ENCODE measurements at regions not wholly inside any gene's neighbourhood (a gene's known extent, or its start where the extent isn't known, plus 50 kb on each side); places are given as distances from the start of the nearest gene placed in this dataset.

- Histone ChIP-seq H3K9me3 (ENCODE audit: control insufficient read depth, insufficient read depth, low read depth, low read length) (no peaks in the 10 kb centered on the region), H3K36me3 (ENCODE audit: control insufficient read depth, insufficient read depth, low read length) (no peaks in the 10 kb centered on the region), H3K4me2 (ENCODE audit: extremely low read depth, insufficient read depth, low read length) (no peak overlapping the region), H4K20me1 (ENCODE audit: control insufficient read depth, extremely low read depth, insufficient read depth, low read length) (no peaks in the 10 kb centered on the region), H3K27ac (ENCODE audit: insufficient read depth, low read length) (no peak overlapping the region), H3K27me3 (ENCODE audit: control insufficient read depth, insufficient read depth, low read length) (no peaks in the 10 kb centered on the region), H3K4me1 (ENCODE audit: control insufficient read depth, extremely low read depth, insufficient read depth, low read length) (no peaks in the 10 kb centered on the region), H3K79me2 (ENCODE audit: control insufficient read depth, insufficient read depth, low read length) (no peaks in the 10 kb centered on the region), H3K9ac (ENCODE audit: insufficient read depth, low read length) (no peak overlapping the region), H3K4me3 (replicated peaks in 1 of 4; ENCODE audit: control extremely low read depth in 1 of 4, insufficient read depth in 1 of 4, low read depth in 3 of 4, low read length in 4 of 4) (no peak overlapping the region), H2AFZ (ENCODE audit: low read length) (no peak overlapping the region)
- no peak for DNase-seq (ENCODE audit: low read depth in 2 of 2)
- no peak for TF ChIP-seq EZH2 (IDR thresholded peaks at IDR 0.05; ENCODE audit: low read length, missing control alignments)
- no peak for TF ChIP-seq CTCF (conservative IDR thresholded peaks at IDR 0.05 in 1 of 2, IDR thresholded peaks at IDR 0.05 in 1 of 2; ENCODE audit: low read depth in 1 of 2, low read length in 2 of 2)
Measured at GRCh38 chr14:104470588-104470987, 109.0 kb upstream of the C14orf180 start.

GRCh38 chr14:104471114-104471513 lies 108.5 kb upstream of the C14orf180 start:
- H4K20me1 ChIP-seq (ENCODE audit: control insufficient read depth, extremely low read depth, insufficient read depth, low read length), result no peaks in the 10 kb centered on the region
- no peak for DNase-seq (ENCODE audit: low read depth in 2 of 2)
- H3K79me2 ChIP-seq (ENCODE audit: control insufficient read depth, insufficient read depth, low read length), result no peaks in the 10 kb centered on the region
- no peaks in the 10 kb centered on the region for H3K36me3 ChIP-seq (ENCODE audit: control insufficient read depth, insufficient read depth, low read length)
- no peak overlapping the region for H3K27ac ChIP-seq (ENCODE audit: insufficient read depth, low read length)
- H3K4me3 ChIP-seq (replicated peaks in 1 of 4; ENCODE audit: control extremely low read depth in 1 of 4, insufficient read depth in 1 of 4, low read depth in 3 of 4, low read length in 4 of 4), result no peak overlapping the region
- H2AFZ ChIP-seq (ENCODE audit: low read length), result no peak overlapping the region
- no peaks in the 10 kb centered on the region for H3K4me1 ChIP-seq (ENCODE audit: control insufficient read depth, extremely low read depth, insufficient read depth, low read length)
- no peaks in the 10 kb centered on the region for H3K9me3 ChIP-seq (ENCODE audit: control insufficient read depth, insufficient read depth, low read depth, low read length)
- TF ChIP-seq CTCF (conservative IDR thresholded peaks at IDR 0.05 in 1 of 2, IDR thresholded peaks at IDR 0.05 in 1 of 2; ENCODE audit: low read depth in 1 of 2, low read length in 2 of 2), result no peak
- TF ChIP-seq EZH2 (IDR thresholded peaks at IDR 0.05; ENCODE audit: low read length, missing control alignments), result no peak
- no peak overlapping the region for H3K9ac ChIP-seq (ENCODE audit: insufficient read depth, low read length)
- no peak overlapping the region for H3K4me2 ChIP-seq (ENCODE audit: extremely low read depth, insufficient read depth, low read length)
- H3K27me3 ChIP-seq (ENCODE audit: control insufficient read depth, insufficient read depth, low read length), result no peaks in the 10 kb centered on the region

GRCh38 chr14:104472073-104472472 lies 107.5 kb upstream of the C14orf180 start:
- H2AFZ ChIP-seq (ENCODE audit: low read length), result no peak overlapping the region
- H3K27ac ChIP-seq (ENCODE audit: insufficient read depth, low read length), result no peak overlapping the region
- TF ChIP-seq CTCF (conservative IDR thresholded peaks at IDR 0.05 in 1 of 2, IDR thresholded peaks at IDR 0.05 in 1 of 2; ENCODE audit: low read depth in 1 of 2, low read length in 2 of 2) (no peak), EZH2 (IDR thresholded peaks at IDR 0.05; ENCODE audit: low read length, missing control alignments) (no peak)
- H3K9ac ChIP-seq (ENCODE audit: insufficient read depth, low read length), result no peak overlapping the region
- H3K27me3 ChIP-seq (ENCODE audit: control insufficient read depth, insufficient read depth, low read length), result no peaks in the 10 kb centered on the region
- H3K36me3 ChIP-seq (ENCODE audit: control insufficient read depth, insufficient read depth, low read length), result no peaks in the 10 kb centered on the region
- H3K4me3 ChIP-seq (replicated peaks in 1 of 4; ENCODE audit: control extremely low read depth in 1 of 4, insufficient read depth in 1 of 4, low read depth in 3 of 4, low read length in 4 of 4), result no peak overlapping the region
- no peak overlapping the region for H3K4me2 ChIP-seq (ENCODE audit: extremely low read depth, insufficient read depth, low read length)
- no peaks in the 10 kb centered on the region for H4K20me1 ChIP-seq (ENCODE audit: control insufficient read depth, extremely low read depth, insufficient read depth, low read length)
- no peaks in the 10 kb centered on the region for H3K4me1 ChIP-seq (ENCODE audit: control insufficient read depth, extremely low read depth, insufficient read depth, low read length)
- no peaks in the 10 kb centered on the region for H3K9me3 ChIP-seq (ENCODE audit: control insufficient read depth, insufficient read depth, low read depth, low read length)
- no peak for DNase-seq (ENCODE audit: low read depth in 2 of 2)
- no peaks in the 10 kb centered on the region for H3K79me2 ChIP-seq (ENCODE audit: control insufficient read depth, insufficient read depth, low read length)
